IMR-90 (cell line): ENCODE measurements at regions not wholly inside any gene's neighbourhood (a gene's known extent, or its start where the extent isn't known, plus 50 kb on each side); places are given as distances from the start of the nearest gene placed in this dataset.

Experiments used
- ATAC-seq: fragments of 200-7000 bp; cut with Tn5 transposase; 2 replicates; pipeline ENCODE4 v1.9.1; 2020; ENCODE audit warnings: low read depth, mild to moderate bottlenecking, moderate library complexity
- BruUV-seq: library from RNA; stranded (reverse); fragments of 400-500 nt; replicated peaks from 2 replicates; lab custom pipeline; 2021; lab: Mats Ljungman, UMichigan
- CTCF ChIA-PET: fragments of 300-600 bp; formaldehyde crosslinking; extraction: SDS; loops from one replicate; lab custom pipeline; 2021; ENCODE audit warnings: antibody characterized with exemption; lab: Yijun Ruan, JAX
- POLR2A ChIA-PET: fragments of 300-600 bp; sonication (Branson Sonifier 250); formaldehyde crosslinking; loops from one replicate; lab custom pipeline; 2022; ENCODE audit warnings: antibody characterized with exemption; ENCODE audit not compliant: unreplicated experiment; lab: Charles Lee
- DNase-seq: peaks from one replicate; pipeline ENCODE4 v3.0.0; 2013
- H2AFZ ChIP-seq: replicated peaks from 2 replicates; pipeline ENCODE3; 2013; ENCODE audit warnings: low read length, mild to moderate bottlenecking; ENCODE audit not compliant: poor library complexity
- H2AK5ac ChIP-seq: 2 replicates; pipeline ENCODE4 v1.6.1; 2013; ENCODE audit warnings: low read depth, low read length, inconsistent platforms
- H2AK9ac ChIP-seq: replicated peaks from 2 replicates; pipeline ENCODE3; 2013; ENCODE audit warnings: mild to moderate bottlenecking, low read depth, low read length, moderate library complexity; ENCODE audit not compliant: poor library complexity
- H2BK120ac ChIP-seq: 2 replicates; pipeline ENCODE4 v1.6.1; 2013; ENCODE audit warnings: low read depth, low read length, inconsistent platforms
- H2BK15ac ChIP-seq: 3 replicates; pipeline ENCODE4 v1.6.1; 2013; ENCODE audit warnings: low read depth, low read length, inconsistent platforms
- H2BK20ac ChIP-seq: 2 replicates; pipeline ENCODE4 v1.6.1; 2013; ENCODE audit warnings: low read depth, mild to moderate bottlenecking, inconsistent platforms, low read length, moderate library complexity
- H2BK5ac ChIP-seq: 2 replicates; pipeline ENCODE4 v1.6.1; 2013; ENCODE audit warnings: mild to moderate bottlenecking, low read depth, low read length, inconsistent platforms; ENCODE audit not compliant: poor library complexity, severe bottlenecking
- H3K14ac ChIP-seq: replicated peaks from 2 replicates; pipeline ENCODE4 v1.6.1; 2013; ENCODE audit warnings: low read depth, low read length, inconsistent platforms
- H3K18ac ChIP-seq: 2 replicates; pipeline ENCODE4 v1.6.1; 2013; ENCODE audit warnings: low read depth, low read length, control low read depth
- H3K23ac ChIP-seq: 2 replicates; pipeline ENCODE4 v1.6.1; 2013; ENCODE audit warnings: low read depth, low read length, inconsistent platforms
- H3K27ac ChIP-seq: 2 replicates; pipeline ENCODE4 v1.5.1; 2013; ENCODE audit warnings: mild to moderate bottlenecking, control low read depth, low read length; ENCODE audit not compliant: insufficient read depth
- H3K27me3 ChIP-seq: 2 replicates; pipeline ENCODE4 v1.6.1; 2013; ENCODE audit warnings: low read length; ENCODE audit not compliant: control insufficient read depth, insufficient read depth
- H3K36me3 ChIP-seq: 2 replicates; pipeline ENCODE4 v1.6.1; 2013; ENCODE audit warnings: low read length, mixed read lengths; ENCODE audit not compliant: control insufficient read depth, insufficient read depth
- H3K4ac ChIP-seq: 2 replicates; pipeline ENCODE4 v1.6.1; 2013; ENCODE audit warnings: low read depth, low read length, inconsistent platforms
- H3K4me1 ChIP-seq: 2 replicates; pipeline ENCODE4 v1.6.1; 2013; ENCODE audit warnings: low read length, mixed read lengths; ENCODE audit not compliant: control insufficient read depth, insufficient read depth
- H3K4me2 ChIP-seq: 2 replicates; pipeline ENCODE4 v1.6.1; 2013; ENCODE audit warnings: low read depth, mild to moderate bottlenecking, control low read depth, low read length, moderate library complexity
- H3K4me3 ChIP-seq: 2 replicates; pipeline ENCODE4 v1.5.1; 2013; ENCODE audit warnings: low read depth, mild to moderate bottlenecking, control low read depth, low read length, moderate library complexity; ENCODE audit not compliant: insufficient read depth
- H3K56ac ChIP-seq: 2 replicates; pipeline ENCODE4 v1.6.1; 2013; ENCODE audit warnings: low read length, inconsistent platforms; ENCODE audit not compliant: insufficient read depth; ENCODE audit errors: extremely low read depth
- H3K79me1 ChIP-seq, 2 experiments: 2 replicates each; pipeline ENCODE4 v1.6.1; 2013; ENCODE audit warnings: low read length in 2 of 2, inconsistent platforms in 1 of 2, low read depth in 1 of 2
- H3K9ac ChIP-seq: 2 replicates; pipeline ENCODE4 v1.6.1; 2013; ENCODE audit warnings: low read depth, low read length, control low read depth
- H3K9me1 ChIP-seq: 2 replicates; pipeline ENCODE4 v1.6.1; 2013; ENCODE audit warnings: low read length, inconsistent platforms; ENCODE audit not compliant: insufficient read depth
- H3K9me3 ChIP-seq: 2 replicates; pipeline ENCODE4 v1.6.1; 2013; ENCODE audit warnings: low read length; ENCODE audit not compliant: control insufficient read depth, insufficient read depth
- H4K20me1 ChIP-seq: 2 replicates; pipeline ENCODE4 v1.6.1; 2013; ENCODE audit warnings: low read length, inconsistent platforms; ENCODE audit not compliant: insufficient read depth
- H4K5ac ChIP-seq: 2 replicates; pipeline ENCODE4 v1.6.1; 2013; ENCODE audit warnings: mild to moderate bottlenecking, low read depth, low read length, control low read depth
- H4K8ac ChIP-seq, 2 experiments: 2 replicates each; pipeline ENCODE4 v1.6.1; 2013; ENCODE audit warnings: low read depth in 2 of 2, low read length in 2 of 2, control low read depth in 1 of 2, inconsistent platforms in 1 of 2
- H4K91ac ChIP-seq: 2 replicates; pipeline ENCODE4 v1.6.1; 2013; ENCODE audit warnings: low read depth, low read length, inconsistent platforms; ENCODE audit not compliant: insufficient read depth
- CHD1 ChIP-seq: IDR thresholded peaks from 2 replicates; pipeline ENCODE4 v1.6.1; 2012; ENCODE audit warnings: low read depth, low read length, improper control_type of control experiment
- FOS ChIP-seq: fragments of 150-350 bp; IDR thresholded peaks from 2 replicates; pipeline ENCODE4 v1.6.1; 2016; ENCODE audit warnings: low read depth, low read length
- MAFK ChIP-seq: IDR thresholded peaks from 2 replicates; pipeline ENCODE4 v1.6.1; 2012; ENCODE audit warnings: low read depth, low read length, improper control_type of control experiment
- RAD21 ChIP-seq: IDR thresholded peaks from 2 replicates; pipeline ENCODE4 v1.6.1; 2012; ENCODE audit warnings: low read length, improper control_type of control experiment
- WGBS, 2 experiments: methylation state at CpG; one replicate each; pipeline versions ENCODE4 v1.1.5 to v1.1.7; 2013; ENCODE audit warnings: missing lambda C conversion rate in 2 of 2; ENCODE audit not compliant: insufficient read length in 1 of 2; ENCODE audit errors: extremely low coverage in 2 of 2; 5-methylcytosine and 5-hydroxymethylcytosine counted together
- dilution Hi-C: fragments of 300-500 bp; cut with HindIII; formaldehyde crosslinking; loops from one replicate; pipeline ENCODE4 v1.14.3; 2018; ENCODE audit warnings: low sequenced_read_pairs; ENCODE audit not compliant: unreplicated experiment
- in situ Hi-C: fragments of 300-500 bp; cut with MboI; formaldehyde crosslinking; loops from 3 replicates; pipeline ENCODE4 v1.14.3; 2019; ENCODE audit warnings: low sequenced_read_pairs, inconsistent platforms, mixed read lengths
- intact Hi-C: fragments of 100-400 bp; cut with micrococcal nuclease; formaldehyde crosslinking; loops from 2 replicates; pipeline ENCODE4 v1.10.0; 2022

GRCh38 chr4:3670521-3671519 lies 95.4 kb upstream of the ADRA2C start:
- ATAC-seq (no peak), DNase-seq (no peak)
- H3K14ac ChIP-seq: no peak overlapping the region
- dilution Hi-C loops (no loop called here), intact Hi-C loops (no loop called here), in situ Hi-C loops (no loop called here)
- no peak overlapping the region for H4K91ac ChIP-seq
- WGBS, 2 experiments: 77% methylated on average over 7 of the region's 37 CpGs; no CpG with 5 or more reads in 1 of the 2 experiments
- peaks cover 20% of the 10 kb centered on the region for H3K9me3 ChIP-seq
- no peak overlapping the region for H3K9ac ChIP-seq
- H3K56ac ChIP-seq: no peak overlapping the region
- no peak overlapping the region for H4K8ac ChIP-seq
- H2AK5ac ChIP-seq: no peak overlapping the region
- H2BK20ac ChIP-seq: no peak overlapping the region
- H4K20me1 ChIP-seq: no peaks in the 10 kb centered on the region
- H3K23ac ChIP-seq: no peak overlapping the region
- H3K4ac ChIP-seq: no peak overlapping the region
- H3K4me2 ChIP-seq: no peak overlapping the region
- no TSS peak for BruUV-seq
- H4K5ac ChIP-seq: no peak overlapping the region
- no peak overlapping the region for H3K4me3 ChIP-seq
- no peak overlapping the region for H2BK120ac ChIP-seq
- no peak overlapping the region for H3K18ac ChIP-seq
- no peak for TF ChIP-seq MAFK
- TF ChIP-seq CHD1: no peak
- no peak for TF ChIP-seq RAD21
- no peak for TF ChIP-seq FOS
- CTCF ChIA-PET: no interaction called here
- no peaks in the 10 kb centered on the region for H3K79me1 ChIP-seq
- no peak overlapping the region for H2BK5ac ChIP-seq
- no peak overlapping the region for H2AFZ ChIP-seq
- POLR2A ChIA-PET: no interaction called here
- H3K36me3 ChIP-seq: no peaks in the 10 kb centered on the region
- H3K27me3 ChIP-seq: peaks cover 31% of the 10 kb centered on the region
- no peak overlapping the region for H2AK9ac ChIP-seq
- no peaks in the 10 kb centered on the region for H3K9me1 ChIP-seq
- H3K4me1 ChIP-seq: peaks cover 5% of the 10 kb centered on the region
- no peak overlapping the region for H3K27ac ChIP-seq
- no peak overlapping the region for H2BK15ac ChIP-seq
